Stimulated activated CD4-positive, alpha-beta T cell treated with anti-CD3 and anti-CD28 coated beads, Interleukin-12 subunit alpha, Interleukin-12 subunit beta, amount 100 ng/mL, for 24 hours (primary cell): ENCODE measurements at regions not wholly inside any gene's neighbourhood (a gene's known extent, or its start where the extent isn't known, plus 50 kb on each side); places are given as distances from the start of the nearest gene placed in this dataset.
A peak's percentile ranks its signal among the peaks of the same experiment; 100 is the strongest.
"Not testable (repeated sequence)": the region's sequence is repeated elsewhere in the genome, so short reads cannot be mapped to it uniquely, and the experiment has no call there.

ENCODE experiments used
- DNase-seq, 2 experiments: peaks; one replicate each; pipeline ENCODE4 v3.0.0-alpha.2; 2020; ENCODE audit warnings: low read depth in 2 of 2

GRCh38 chr5:57069115-57069835 is 104.6 kb upstream of the GPBP1 start:
- no peak for DNase-seq

GRCh38 chr5:57072218-57072892 is 101.5 kb upstream of the GPBP1 start:
- no peak for DNase-seq

- no peak for DNase-seq
Measured at GRCh38 chr5:57082441-57083067, 91.3 kb upstream of the GPBP1 start.

GRCh38 chr5:57085306-57086081 is 88.4 kb upstream of the GPBP1 start:
- DNase-seq = no peak

GRCh38 chr5:57087947-57088346 is 85.9 kb upstream of the GPBP1 start:
- not testable (repeated sequence) for DNase-seq

- no peak for DNase-seq
Measured at GRCh38 chr5:57094753-57095683, 78.8 kb upstream of the GPBP1 start.

GRCh38 chr5:57097526-57097925 is 76.3 kb upstream of the GPBP1 start:
- DNase-seq = no peak

GRCh38 chr5:57102189-57102904 is 71.5 kb upstream of the GPBP1 start:
- no peak for DNase-seq

GRCh38 chr5:57102905-57103255 is 71.0 kb upstream of the GPBP1 start:
- DNase-seq = no peak

GRCh38 chr5:57103317-57103907 is 70.4 kb upstream of the GPBP1 start:
- no peak for DNase-seq

GRCh38 chr5:57106661-57107060 is 67.2 kb upstream of the GPBP1 start:
- DNase-seq = no peak

GRCh38 chr5:57111993-57112392 is 61.9 kb upstream of the GPBP1 start:
- DNase-seq = no peak

GRCh38 chr5:57113481-57113880 is 60.4 kb upstream of the GPBP1 start:
- DNase-seq = no peak

- DNase-seq = peak in 1 of 2 experiments; percentile 8
Measured at GRCh38 chr5:57117596-57117995, 56.3 kb upstream of the GPBP1 start.

- no peak for DNase-seq
Measured at GRCh38 chr5:57119031-57119430, 54.8 kb upstream of the GPBP1 start.

- DNase-seq = no peak
Measured at GRCh38 chr5:57124014-57124413, 49.8 kb upstream of the GPBP1 start.
